GM21360 (cell line): ENCODE measurements at regions not wholly inside any gene's neighbourhood (a gene's known extent, or its start where the extent isn't known, plus 50 kb on each side); places are given as distances from the start of the nearest gene placed in this dataset.
A peak's percentile ranks its signal among the peaks of the same experiment; 100 is the strongest.

Experiments
- ATAC-seq: cut with Tn5 transposase; IDR thresholded peaks from one replicate; pipeline ENCODE4 v1.9.1; 2021; ENCODE audit warnings: mild to moderate bottlenecking, moderate library complexity; ENCODE audit not compliant: unreplicated experiment

GRCh38 chr3:176969066-176969465 is 228.2 kb downstream of the TBL1XR1 start:
- ATAC-seq = no peak

- ATAC-seq = no peak
These were observed 228.7 kb downstream of the TBL1XR1 start for GRCh38 chr3:176968631-176969030.

DNA sequence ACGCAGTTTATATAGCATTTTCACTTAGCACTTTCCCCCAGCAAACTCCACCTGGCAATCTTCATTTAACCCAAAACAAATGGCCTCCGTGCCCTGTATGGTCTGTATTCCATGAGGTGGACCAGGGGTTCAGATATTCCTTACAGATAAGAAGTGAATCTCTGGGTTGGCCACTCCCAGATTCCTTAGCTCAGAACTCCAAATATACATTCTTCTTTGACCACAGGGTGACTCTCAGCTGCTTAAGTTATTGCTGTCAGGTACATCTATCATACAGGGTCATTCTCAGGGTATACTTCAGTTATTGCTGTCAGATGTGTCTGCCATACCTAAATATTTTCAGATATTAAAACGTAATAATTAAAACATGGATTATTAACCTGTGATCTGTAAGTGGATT is 229.8 kb downstream of the TBL1XR1 start:
- no peak for ATAC-seq

GRCh38 chr3:176964661-176965060 is 232.6 kb downstream of the TBL1XR1 start:
- no peak for ATAC-seq

GRCh38 chr3:176961916-176962315 is 235.4 kb downstream of the TBL1XR1 start:
- no peak for ATAC-seq

GRCh38 chr3:176959867-176960266 is 237.4 kb downstream of the TBL1XR1 start:
- ATAC-seq = no peak

DNA sequence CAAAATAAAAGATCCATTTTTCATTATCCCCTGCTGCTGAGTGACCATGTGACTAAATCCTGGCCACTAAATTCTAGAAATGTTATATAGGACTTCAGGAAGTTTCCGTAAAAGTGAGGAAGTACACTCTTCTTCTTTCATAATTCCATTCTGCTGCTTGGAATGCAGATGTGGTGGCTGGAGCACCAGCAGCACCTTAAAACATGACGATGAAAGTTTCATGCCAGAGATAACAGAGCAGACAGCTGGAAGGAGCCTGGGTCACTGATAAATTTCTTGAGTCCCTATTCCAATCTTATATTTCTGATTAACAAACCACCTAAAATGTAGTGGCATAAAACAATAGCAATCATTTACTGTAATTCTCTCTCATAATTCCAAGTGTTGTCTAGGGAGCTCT is 238.7 kb downstream of the TBL1XR1 start:
- no peak for ATAC-seq

DNA sequence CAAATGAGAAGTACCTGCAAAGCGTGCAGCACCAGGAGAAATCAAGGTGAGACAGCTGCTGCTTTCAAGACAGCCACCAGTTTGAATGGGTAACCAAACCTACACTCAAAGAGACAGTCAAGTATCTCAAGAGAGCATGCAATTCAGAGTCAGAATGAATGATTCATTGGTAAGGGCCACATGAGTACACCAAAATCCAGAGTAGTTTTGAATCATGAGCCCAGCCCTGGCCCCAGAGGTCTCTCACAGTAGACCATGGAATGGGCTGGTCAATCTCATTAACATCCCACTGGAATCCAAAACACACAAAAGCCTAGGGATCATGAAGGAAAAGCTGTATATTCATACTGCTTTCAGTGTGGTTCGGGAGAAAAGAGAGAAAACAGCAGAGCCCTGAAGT is 242.8 kb downstream of the TBL1XR1 start:
- no peak for ATAC-seq

- ATAC-seq = no peak
These were observed 243.9 kb downstream of the TBL1XR1 start for GRCh38 chr3:176953106-176954060.

- ATAC-seq = no peak
These were observed 245.5 kb downstream of the TBL1XR1 start for GRCh38 chr3:176951586-176952292.

- no peak for ATAC-seq
These were observed 246.1 kb downstream of the TBL1XR1 start for GRCh38 chr3:176951144-176951543.

GRCh38 chr3:176950743-176951142 is 246.5 kb downstream of the TBL1XR1 start:
- ATAC-seq = no peak

DNA sequence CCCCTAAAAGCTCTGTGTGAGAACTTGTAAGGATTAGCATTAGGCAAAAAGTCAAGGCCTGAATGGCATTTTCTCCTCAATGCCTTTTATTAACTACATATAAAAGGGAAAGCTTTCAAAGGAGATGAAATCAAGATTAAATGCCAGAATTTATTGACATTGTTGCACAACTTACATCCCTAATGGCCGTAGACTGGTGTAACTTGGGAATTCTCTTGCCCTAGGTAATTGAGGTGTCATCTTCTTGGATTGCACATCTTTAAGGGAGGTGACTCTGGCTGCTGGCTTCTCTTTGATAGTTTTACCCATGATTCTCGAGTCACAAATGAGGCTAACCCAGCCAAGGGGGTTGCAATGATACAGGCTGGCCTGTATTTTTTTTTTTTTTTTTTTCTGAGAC is 249.1 kb downstream of the TBL1XR1 start:
- no peak for ATAC-seq

DNA sequence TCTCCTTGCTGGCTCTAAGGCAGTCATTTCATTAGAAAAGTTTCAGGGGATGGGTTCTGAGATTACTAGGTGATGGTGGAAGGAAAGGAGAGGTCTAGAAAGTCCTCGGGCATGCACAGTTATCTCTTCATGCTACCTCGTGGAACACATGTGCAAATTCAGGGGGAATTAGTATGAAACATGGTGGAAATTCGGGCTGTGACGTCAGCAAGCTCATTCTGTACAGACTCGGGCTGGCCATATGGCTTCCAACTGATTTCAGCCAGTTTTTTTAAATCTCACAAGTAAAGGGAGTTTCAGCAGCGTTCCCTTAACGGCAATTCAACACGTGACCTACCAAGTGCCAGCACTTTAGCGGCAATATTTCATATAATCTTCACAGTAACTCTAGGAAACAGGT is 251.1 kb downstream of the TBL1XR1 start:
- no peak for ATAC-seq

DNA sequence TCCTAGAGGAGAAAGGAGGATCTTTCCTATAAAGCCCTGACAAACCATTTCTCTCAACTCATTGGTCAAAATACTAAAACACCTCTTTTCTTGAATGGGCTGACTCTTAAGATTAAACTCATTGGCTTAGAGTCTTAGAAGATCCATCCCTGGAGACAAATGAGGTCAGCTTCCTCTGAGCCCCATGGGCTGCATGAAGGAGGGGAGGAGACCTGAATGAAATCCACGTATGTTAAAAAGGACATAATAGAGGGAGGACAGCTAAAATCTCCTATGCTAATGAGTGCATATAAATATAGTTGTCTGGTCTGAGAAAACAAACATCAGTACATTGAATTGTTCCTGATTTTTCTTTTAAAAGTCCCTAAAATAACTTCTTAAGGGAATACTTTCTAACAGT is 255.0 kb downstream of the TBL1XR1 start:
- ATAC-seq = no peak

DNA sequence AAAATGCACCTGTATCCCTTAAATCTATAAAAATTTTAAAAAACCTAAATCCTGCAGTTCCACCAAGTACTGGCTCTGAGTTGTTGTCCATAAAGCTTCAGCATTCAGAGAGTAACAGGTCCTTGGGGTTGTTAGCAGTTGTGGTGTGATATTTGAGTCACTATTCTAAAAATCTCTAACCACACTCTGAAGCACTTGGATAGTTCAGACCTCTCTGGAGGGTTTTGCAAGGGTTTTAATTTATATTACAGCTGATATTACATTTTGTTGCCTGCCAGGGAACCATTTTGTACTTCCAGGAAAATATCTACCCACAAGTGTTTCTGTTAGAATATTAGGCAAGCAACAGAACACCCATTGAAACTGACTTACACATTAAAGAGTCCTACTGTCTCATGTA is 255.6 kb downstream of the TBL1XR1 start:
- ATAC-seq = no peak

GRCh38 chr3:176939022-176939817 is 258.1 kb downstream of the TBL1XR1 start:
- ATAC-seq = peak; percentile 99

- ATAC-seq = no peak
These were observed 259.3 kb downstream of the TBL1XR1 start for GRCh38 chr3:176937994-176938393.

GRCh38 chr3:176937541-176937940 is 259.7 kb downstream of the TBL1XR1 start:
- ATAC-seq = no peak

GRCh38 chr3:176935194-176935888 is 261.9 kb downstream of the TBL1XR1 start:
- ATAC-seq = no peak

DNA sequence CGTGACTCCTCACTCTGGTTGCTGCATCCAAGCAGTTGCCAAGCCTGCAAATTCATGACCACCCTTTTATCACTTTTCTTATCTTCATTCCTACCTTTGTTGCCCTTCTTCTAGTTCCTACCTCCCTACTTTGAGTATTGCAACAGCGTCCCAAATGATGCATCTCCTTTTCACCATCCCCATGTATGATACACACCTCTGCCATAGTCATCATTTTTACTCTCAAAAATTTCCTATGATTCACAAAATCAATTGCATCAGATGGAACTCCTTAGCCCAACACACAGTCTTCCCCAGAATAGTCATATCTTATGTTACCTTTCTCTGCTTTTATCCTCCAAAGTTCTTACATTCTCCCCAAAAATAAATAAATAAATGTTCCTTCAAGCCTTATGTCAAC is 262.6 kb downstream of the TBL1XR1 start:
- no peak for ATAC-seq
